ENCODE measurements at regions not wholly inside any gene's neighbourhood (a gene's known extent, or its start where the extent isn't known, plus 50 kb on each side); places are given as distances from the start of the nearest gene placed in this dataset.

DNA sequence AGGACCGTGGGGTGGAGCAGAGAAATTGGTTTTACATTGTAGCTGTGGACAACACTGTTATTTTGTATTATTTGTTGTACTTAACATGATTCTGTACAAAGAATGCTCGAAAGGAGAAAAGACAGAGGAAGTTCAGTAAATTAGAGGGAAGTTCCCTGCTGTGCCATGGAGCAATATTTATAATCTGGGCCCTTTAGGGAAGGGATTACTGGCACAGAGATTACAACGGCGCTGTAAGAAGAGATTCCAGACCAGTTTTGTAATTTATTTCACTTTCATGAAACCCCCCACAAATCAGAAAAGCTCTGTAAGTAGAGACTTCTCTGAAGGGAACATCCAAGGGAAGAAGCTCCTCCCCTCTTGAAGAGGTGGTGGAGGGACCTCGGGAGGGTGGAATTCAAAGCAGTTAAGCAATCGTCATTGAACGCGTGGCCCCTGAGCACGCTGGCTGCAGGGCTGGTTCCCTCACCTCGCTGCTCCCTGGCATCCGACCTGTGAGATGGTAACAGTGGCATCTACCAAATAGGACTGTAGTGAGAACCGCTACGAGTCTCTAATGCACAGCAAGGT, 113.5 kb downstream of the KLF6 start:
- TF ChIP-seq, protein P1, sequence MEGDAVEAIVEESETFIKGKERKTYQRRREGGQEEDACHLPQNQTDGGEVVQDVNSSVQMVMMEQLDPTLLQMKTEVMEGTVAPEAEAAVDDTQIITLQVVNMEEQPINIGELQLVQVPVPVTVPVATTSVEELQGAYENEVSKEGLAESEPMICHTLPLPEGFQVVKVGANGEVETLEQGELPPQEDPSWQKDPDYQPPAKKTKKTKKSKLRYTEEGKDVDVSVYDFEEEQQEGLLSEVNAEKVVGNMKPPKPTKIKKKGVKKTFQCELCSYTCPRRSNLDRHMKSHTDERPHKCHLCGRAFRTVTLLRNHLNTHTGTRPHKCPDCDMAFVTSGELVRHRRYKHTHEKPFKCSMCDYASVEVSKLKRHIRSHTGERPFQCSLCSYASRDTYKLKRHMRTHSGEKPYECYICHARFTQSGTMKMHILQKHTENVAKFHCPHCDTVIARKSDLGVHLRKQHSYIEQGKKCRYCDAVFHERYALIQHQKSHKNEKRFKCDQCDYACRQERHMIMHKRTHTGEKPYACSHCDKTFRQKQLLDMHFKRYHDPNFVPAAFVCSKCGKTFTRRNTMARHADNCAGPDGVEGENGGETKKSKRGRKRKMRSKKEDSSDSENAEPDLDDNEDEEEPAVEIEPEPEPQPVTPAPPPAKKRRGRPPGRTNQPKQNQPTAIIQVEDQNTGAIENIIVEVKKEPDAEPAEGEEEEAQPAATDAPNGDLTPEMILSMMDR (IDR thresholded peaks at IDR 0.05): no peak
- Histone ChIP-seq H3K27ac (no peak overlapping the region), H3K4me3 (no peak overlapping the region)
- DNase-seq (ENCODE audit: low spot score): no peak

DNA sequence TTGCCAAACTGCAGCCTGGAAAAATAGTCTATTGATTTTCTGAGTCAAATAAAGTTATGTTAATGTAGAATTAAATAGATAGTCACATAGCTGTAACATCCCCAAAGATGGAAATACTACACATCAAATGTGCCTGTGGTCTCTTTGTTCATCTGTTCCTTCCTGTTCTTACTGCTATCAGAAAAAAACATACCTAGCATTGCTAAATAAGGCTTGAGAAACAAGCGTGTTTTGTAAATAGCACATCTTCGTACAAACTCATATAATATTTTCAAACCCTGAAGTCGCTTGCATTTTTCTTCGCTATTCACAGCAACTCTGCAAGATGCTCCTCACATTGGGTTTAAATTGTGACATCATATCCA, 116.1 kb downstream of the KLF6 start:
- TF ChIP-seq, protein P1 (IDR thresholded peaks at IDR 0.05): no peak
- no peak for DNase-seq (ENCODE audit: low spot score)
- no peak overlapping the region for H3K4me3 ChIP-seq
- no peak overlapping the region for H3K27ac ChIP-seq

DNA sequence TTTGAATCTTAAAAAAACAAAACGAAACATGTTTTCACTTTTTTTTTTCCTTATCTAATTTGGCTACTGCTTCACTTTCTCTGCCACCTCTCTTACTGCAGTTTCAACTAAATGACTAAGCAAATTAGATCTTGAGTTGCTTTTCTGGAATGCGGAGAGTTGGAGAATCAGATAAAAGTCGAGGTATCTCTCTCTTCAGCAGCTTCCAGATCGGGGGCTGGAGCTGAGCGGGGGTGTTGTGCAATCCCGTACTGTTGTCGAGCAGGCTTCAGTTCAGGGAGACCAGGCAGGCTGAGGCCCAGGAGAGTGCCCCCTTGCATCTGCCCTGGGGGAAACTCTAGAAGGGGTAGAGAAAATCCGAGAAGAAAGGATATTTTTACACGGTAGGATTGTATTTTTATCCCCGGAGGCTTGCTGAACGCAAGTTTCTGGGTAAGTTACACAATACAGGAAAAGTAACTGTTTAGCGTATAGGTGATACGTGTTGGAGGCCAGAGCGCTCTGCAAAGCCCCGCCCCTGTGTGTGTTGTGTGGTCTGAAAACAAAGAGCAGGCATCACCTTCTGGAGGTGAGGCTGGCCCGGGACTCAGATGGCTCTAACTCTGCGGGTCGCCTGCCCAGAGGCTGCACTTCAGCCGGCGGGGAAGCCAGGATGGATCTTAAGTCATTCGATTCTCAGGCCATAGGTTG, 116.6 kb downstream of the KLF6 start:
- no peak overlapping the region for H3K4me3 ChIP-seq
- TF ChIP-seq, protein P1 (IDR thresholded peaks at IDR 0.05): no peak

DNA sequence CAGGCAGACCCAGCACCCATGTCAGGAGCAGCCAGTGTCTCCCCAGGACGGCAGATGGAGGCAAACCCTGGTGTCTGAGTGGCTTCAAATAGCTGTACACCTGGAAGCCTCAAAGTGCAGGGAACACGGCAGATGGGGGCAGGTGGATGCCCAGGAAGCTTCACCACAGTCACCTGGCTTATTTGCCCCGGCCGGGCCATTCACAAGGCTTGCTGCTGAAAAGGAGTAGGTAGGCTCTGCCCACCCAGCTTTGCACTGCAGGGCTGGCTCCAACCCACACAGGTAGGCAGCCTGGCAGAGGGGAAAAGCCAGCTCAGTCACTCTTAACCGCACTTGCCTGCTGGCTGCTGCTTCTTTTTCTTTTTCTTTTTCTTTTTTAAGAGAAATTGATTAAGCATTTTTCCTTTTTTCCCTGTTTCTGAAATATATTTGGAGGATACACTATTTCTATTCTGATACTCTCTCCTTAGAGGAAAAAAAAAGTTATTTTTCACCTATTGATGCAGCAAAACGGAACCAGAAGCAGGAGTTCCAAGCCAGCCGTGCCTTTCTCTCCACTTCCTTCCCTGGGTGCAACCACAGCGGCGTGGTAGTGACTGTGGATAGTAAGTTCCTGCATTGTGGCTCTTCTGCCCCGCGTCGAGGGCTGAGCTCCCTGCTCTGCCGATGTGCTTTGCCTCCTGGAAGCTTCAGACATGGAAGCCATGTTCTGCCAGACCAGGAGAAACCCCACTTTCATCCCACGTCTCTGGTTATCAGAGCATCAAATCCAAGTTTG, 118.3 kb downstream of the KLF6 start:
- H3K27ac ChIP-seq: no peak overlapping the region
- H3K4me3 ChIP-seq: no peak overlapping the region
- TF ChIP-seq, protein P1 (IDR thresholded peaks at IDR 0.05): no peak
- no peak for DNase-seq (ENCODE audit: low spot score)

More for the DNA sequence above, 116.6 kb downstream of the KLF6 start:
- no peak for DNase-seq (ENCODE audit: low spot score)
- no peak overlapping the region for H3K27ac ChIP-seq

DNA sequence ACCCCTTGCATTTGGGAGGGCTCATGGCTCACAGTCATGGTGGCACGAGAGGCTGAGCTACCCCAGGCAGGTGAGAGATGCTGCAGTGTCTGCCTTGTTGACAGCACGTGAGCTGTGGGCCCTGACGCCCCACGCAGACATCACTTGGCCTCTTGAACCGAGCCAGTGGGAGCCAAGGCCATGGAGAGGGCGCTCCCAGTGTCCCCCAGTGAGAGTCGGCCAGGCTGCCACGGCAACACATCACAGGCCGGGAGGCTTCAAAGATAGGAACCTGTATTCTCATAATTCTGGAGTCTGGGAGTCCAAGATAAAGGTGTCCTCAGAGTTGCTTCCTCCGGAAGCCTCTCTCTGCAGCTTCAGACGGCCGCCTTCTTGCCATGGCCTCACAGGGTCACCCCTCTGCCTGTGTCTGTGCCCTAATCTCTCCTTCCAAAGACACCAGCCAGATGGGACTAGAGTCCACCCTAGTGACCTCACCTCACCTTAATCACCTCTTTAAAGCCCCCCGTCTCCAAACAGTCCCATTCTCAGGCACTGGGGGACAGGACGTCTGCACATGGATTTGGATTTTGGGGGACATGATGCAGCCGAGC, 119.6 kb downstream of the KLF6 start:
- DNase-seq (ENCODE audit: low spot score): no peak
- TF ChIP-seq, protein P1 (IDR thresholded peaks at IDR 0.05): no peak
- H3K27ac ChIP-seq: no peak overlapping the region
- H3K4me3 ChIP-seq: no peak overlapping the region

DNA sequence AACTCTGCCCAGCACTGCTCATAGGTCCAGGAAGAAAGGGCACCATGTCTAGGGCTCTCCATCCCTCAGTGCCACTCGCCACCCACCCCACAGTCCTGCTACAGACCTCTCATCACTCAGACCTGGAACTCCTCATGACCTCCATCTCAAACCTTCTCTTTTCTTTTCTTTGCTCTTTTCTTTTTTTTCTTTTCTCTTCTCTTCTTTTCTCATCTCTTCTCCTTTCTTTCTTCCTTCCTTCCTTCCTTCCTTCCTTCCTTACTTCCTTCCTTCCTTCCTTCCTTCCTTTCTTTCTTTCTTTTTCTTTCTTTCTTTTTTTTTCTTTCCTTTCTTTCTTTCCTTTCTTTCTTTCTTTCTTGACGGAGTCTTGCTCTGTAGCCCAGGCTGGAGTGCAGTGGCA, 122.2 kb downstream of the KLF6 start:
- no peak overlapping the region for H3K27ac ChIP-seq
- TF ChIP-seq, protein P1 (IDR thresholded peaks at IDR 0.05): no peak
- H3K4me3 ChIP-seq: no peak overlapping the region
- no peak for DNase-seq (ENCODE audit: low spot score)
